NOMO-1 (cell line): ENCODE measurements at regions not wholly inside any gene's neighbourhood (a gene's known extent, or its start where the extent isn't known, plus 50 kb on each side); places are given as distances from the start of the nearest gene placed in this dataset.
"Not testable (repeated sequence)": the region's sequence is repeated elsewhere in the genome, so short reads cannot be mapped to it uniquely, and the experiment has no call there.

Source experiments
- DNase-seq, 2 experiments: peaks; one replicate each; lab custom pipeline; 2025; ENCODE audit not compliant: unreplicated experiment in 2 of 2; lab: John Stamatoyannopoulos, UW

GRCh38 chr6:137313928-137314855, 95.0 kb upstream of the IFNGR1 start:
- DNase-seq: peak; percentile 66 to 76

GRCh38 chr6:137313211-137313610, 94.0 kb upstream of the IFNGR1 start:
- DNase-seq: no peak

DNA sequence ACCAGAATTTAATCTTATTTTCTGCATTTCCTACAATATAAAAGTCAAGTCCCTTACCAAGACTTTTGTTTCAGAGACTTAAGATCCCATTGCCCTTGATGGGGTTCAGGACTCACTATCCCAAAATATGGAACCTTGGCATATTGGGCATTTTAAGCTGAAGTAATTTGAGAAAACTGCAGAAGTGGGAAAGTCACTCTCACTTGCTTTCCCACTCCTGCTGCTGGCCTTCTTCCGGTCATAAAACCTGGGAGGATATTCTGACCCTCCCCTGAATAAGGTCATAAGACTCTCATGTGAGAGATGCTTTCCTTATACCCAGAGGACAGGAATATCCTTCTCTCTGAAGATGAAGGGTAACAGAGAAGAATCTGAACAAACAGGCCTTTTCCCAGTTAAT, 92.8 kb upstream of the IFNGR1 start:
- no peak for DNase-seq

GRCh38 chr6:137309078-137309762, 90.0 kb upstream of the IFNGR1 start:
- peak; percentile 59 to 72 for DNase-seq

GRCh38 chr6:137307163-137307854, 88.1 kb upstream of the IFNGR1 start:
- peak; percentile 90 to 93 for DNase-seq

DNA sequence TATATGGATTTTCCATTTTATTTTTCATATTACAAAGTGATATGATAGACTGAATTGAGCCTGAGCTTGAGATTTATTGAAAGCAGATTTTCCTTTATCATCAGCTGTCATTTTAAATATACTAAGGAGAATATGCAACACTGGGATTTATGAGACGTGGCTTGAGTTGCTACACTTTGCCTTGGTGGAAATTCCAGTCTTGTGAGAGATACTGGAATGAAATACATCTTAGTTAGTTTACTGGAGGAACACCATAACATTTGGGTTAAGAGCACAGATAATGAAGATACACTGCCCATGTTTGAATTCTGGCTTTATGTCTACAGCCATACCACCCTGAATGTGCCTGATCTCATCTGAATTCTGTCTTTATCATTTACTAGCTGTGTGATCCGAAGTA, 86.5 kb upstream of the IFNGR1 start:
- DNase-seq: no peak

GRCh38 chr6:137304020-137304780, 85.0 kb upstream of the IFNGR1 start:
- DNase-seq: no peak

DNA sequence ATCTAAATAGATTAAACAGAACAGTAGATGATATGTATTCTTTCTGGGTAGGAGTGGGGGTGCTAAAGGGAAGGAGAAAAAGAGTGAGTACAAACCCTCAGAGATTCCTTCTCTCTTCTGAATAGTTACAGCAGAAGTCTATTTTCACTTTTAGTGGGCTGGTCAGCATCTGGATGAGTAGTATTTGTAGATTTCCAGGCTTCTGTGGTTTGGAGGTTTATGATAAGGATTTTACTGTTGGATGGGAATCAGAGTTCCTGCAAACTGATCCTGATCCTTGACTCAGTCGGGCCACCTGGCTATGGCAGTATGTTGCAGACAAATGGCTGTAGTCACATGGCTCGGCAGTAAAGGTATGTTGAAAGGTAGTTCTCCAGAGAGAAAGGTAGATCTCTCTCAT, 84.3 kb upstream of the IFNGR1 start:
- no peak for DNase-seq

DNA sequence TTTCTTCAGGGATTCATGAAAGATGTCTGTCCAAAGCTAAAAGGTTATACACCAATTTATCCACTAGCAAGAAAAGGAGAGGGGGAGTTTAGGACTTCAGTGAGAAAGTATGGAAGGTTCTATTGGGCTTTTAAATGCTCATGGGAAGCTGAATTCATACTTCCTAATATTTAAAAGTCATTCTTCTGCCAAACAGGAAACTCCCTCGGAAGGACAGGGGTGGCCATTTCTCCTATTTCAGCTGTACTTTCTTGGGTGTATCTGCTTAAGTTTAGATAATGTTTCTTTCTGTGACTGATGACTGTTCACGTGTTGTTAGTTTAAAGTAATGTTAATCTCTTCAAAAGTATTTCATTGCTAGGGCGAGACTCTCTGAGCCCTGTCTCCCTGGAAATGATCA, 80.5 kb upstream of the IFNGR1 start:
- DNase-seq: no peak

DNA sequence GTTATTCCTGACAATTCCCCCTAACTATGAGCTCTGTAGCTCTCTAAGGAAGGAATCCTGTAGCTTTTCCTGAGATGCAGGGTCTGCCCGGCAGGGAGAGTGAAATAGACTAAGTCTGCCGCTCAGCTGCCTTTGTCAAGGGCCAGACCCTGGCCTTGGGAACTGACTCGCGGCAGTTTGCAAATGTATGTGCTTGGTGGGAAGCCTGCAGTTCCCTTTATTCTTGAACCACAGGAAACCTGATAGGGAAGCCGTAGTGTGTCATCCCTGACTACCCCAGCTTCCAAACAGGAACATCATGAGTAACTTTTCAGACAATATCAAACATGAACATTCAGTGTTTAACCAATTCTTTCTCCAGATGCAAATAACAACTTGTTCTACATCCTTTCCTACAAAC, 78.7 kb upstream of the IFNGR1 start:
- no peak for DNase-seq

DNA sequence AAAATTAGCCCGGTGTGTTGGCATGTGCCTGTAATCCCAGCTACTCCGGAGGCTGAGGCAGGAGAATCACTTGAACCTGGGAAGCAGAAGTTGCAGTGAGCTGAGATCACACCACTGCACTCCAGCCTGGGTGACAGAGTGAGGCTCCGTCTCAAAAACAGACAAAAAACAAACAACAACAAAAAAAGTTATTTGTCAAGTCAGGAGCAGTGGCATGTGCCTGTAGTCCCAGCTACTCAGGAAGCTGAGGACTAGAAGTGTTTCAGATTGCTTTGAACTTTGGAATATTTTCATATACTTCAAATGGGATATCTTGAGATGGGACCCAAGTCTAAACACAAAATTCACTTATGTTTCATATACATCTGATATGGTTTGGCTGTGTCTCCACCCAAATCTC, 73.1 kb upstream of the IFNGR1 start:
- DNase-seq: not testable (repeated sequence)

GRCh38 chr6:137291441-137291840, 72.3 kb upstream of the IFNGR1 start:
- DNase-seq: peak; percentile 75 to 91

DNA sequence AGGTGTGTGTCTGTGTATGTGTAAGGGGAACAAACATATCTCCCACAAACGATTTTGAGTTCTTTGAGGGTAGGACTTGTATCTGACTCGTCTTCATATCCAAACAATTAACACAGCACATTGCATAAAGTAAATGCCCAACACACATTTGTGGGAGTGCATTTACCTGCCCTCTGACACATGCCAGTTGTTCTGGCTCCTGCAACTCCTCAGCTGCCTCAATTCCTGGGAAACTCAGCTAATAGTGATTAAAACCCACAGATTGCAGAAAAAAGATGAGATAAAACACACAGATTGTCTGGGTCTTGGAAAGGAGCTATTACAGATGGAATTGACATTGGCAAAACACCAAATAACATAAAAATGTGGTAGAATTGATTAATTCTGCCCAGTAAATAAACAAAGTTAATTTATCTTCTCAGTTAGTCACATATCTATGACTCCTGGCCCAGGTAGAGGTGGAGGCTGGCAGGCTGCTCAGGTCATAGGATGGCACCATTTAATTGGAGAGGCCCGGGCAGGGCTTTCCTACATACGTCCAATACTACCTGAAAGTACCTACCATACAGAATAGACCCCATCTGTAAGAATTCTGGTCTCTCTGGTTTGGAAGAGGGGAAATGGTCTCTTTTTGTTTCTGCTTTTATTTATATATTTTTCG, 71.5 kb upstream of the IFNGR1 start:
- no peak for DNase-seq

DNA sequence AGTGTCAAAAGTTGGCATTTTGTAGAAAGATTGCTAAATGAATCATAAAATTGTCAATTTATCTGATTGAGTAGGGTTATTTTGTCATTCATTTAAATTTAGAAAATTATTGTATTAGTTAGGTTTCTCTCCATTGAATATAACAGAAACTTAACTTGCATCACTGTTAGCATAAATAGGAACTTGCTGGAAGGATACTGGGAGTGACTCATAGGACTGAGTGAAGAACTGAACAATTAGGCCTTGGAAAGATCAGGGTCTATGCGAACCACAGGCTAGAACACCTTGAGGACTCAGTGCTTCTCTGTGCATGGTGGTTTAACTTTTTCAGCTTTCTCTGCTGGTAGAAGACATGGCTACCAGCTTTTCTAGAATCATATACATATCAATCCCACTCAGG, 67.7 kb upstream of the IFNGR1 start:
- DNase-seq: peak in 1 of 2 experiments; percentile 38

DNA sequence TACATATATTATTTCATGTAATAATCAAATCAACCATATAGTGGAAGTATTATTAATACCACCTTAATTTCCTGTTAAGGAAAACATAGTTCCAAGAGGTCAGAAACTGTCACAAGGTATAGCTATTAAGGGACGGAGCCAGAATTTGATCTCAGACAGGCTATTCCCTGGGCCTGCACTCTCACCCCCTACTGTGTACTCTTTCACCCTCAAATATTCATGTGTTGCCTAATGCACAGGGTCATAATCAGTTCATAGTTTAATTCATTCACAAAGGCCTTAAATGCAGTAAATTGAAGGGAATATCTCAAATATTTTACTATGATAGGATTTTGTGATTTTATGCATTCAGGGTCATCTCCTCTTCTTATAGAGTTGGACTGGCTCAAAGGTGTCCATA, 67.2 kb upstream of the IFNGR1 start:
- no peak for DNase-seq

- no peak for DNase-seq
Measured at GRCh38 chr6:137284811-137285110, 65.6 kb upstream of the IFNGR1 start.

- DNase-seq: no peak
Measured at GRCh38 chr6:137283940-137284810, 65.0 kb upstream of the IFNGR1 start.

- DNase-seq: no peak
Measured at GRCh38 chr6:137283080-137283479, 63.9 kb upstream of the IFNGR1 start.

GRCh38 chr6:137282254-137282653, 63.1 kb upstream of the IFNGR1 start:
- peak; percentile 81 to 91 for DNase-seq
